Progenitor cell of endocrine pancreas (in vitro differentiated cells): ENCODE measurements at regions not wholly inside any gene's neighbourhood (a gene's known extent, or its start where the extent isn't known, plus 50 kb on each side); places are given as distances from the start of the nearest gene placed in this dataset.
A peak's percentile ranks its signal among the peaks of the same experiment; 100 is the strongest.

Experiments
- DNase-seq: peaks from one replicate; pipeline ENCODE4 v3.0.0; 2021; ENCODE audit warnings: low spot score; ENCODE audit not compliant: unreplicated experiment
- H3K27ac Mint-ChIP-seq: 2 replicates; pipeline ENCODE4 v1.8.0; 2021; ENCODE audit warnings: mild to moderate bottlenecking, moderate library complexity, mixed read lengths
- H3K27me3 Mint-ChIP-seq: 2 replicates; pipeline ENCODE4 v1.8.0; 2021; ENCODE audit warnings: mixed read lengths
- H3K36me3 Mint-ChIP-seq: 2 replicates; pipeline ENCODE4 v1.8.0; 2022; ENCODE audit warnings: mixed read lengths; ENCODE audit not compliant: insufficient read depth
- H3K4me1 Mint-ChIP-seq: 2 replicates; pipeline ENCODE4 v1.8.0; 2021; ENCODE audit warnings: low read depth, mixed read lengths
- H3K4me3 Mint-ChIP-seq: 2 replicates; pipeline ENCODE4 v1.8.0; 2021; ENCODE audit warnings: low read depth, mild to moderate bottlenecking, moderate library complexity, mixed read lengths
- H3K9me3 Mint-ChIP-seq: 2 replicates; pipeline ENCODE4 v1.8.0; 2021; ENCODE audit warnings: low read depth, mixed read lengths
- TF ChIP-seq, protein P1 (sequence below): fragments of 200-600 bp; sonication (generic); IDR thresholded peaks from one replicate; pipeline ENCODE4 v1.5.0; 2021; ENCODE audit warnings: antibody characterized with exemption, mild to moderate bottlenecking; ENCODE audit not compliant: unreplicated experiment

DNA sequence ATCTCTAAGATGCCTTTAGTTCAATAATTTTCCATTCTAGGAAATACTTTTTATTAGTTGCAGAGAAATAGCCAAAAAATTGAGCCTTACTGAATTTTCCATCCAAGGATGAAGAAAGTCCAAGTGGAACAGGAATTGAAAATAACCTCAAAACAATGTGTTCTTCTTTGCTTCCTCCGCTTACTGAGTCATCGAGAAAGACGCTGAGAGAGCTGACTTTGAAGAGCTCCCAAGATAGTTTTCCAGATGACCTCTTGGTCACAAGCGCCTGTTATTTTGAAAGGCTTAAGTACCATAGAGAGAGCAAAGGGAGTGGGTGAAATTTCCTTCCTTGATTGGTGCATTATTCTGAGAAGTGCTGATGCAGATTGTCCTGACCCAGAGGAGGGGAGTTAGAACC, 253.5 kb upstream of the ATP10B start:
- no peaks in the 10 kb centered on the region for H3K9me3 Mint-ChIP-seq
- DNase-seq, result no peak
- H3K4me3 Mint-ChIP-seq, result no peak overlapping the region
- TF ChIP-seq, protein P1, sequence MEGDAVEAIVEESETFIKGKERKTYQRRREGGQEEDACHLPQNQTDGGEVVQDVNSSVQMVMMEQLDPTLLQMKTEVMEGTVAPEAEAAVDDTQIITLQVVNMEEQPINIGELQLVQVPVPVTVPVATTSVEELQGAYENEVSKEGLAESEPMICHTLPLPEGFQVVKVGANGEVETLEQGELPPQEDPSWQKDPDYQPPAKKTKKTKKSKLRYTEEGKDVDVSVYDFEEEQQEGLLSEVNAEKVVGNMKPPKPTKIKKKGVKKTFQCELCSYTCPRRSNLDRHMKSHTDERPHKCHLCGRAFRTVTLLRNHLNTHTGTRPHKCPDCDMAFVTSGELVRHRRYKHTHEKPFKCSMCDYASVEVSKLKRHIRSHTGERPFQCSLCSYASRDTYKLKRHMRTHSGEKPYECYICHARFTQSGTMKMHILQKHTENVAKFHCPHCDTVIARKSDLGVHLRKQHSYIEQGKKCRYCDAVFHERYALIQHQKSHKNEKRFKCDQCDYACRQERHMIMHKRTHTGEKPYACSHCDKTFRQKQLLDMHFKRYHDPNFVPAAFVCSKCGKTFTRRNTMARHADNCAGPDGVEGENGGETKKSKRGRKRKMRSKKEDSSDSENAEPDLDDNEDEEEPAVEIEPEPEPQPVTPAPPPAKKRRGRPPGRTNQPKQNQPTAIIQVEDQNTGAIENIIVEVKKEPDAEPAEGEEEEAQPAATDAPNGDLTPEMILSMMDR, result no peak
- no peaks in the 10 kb centered on the region for H3K27me3 Mint-ChIP-seq
- H3K4me1 Mint-ChIP-seq, result peaks cover 9% of the 10 kb centered on the region
- H3K27ac Mint-ChIP-seq, result no peak overlapping the region
- no peaks in the 10 kb centered on the region for H3K36me3 Mint-ChIP-seq

DNA sequence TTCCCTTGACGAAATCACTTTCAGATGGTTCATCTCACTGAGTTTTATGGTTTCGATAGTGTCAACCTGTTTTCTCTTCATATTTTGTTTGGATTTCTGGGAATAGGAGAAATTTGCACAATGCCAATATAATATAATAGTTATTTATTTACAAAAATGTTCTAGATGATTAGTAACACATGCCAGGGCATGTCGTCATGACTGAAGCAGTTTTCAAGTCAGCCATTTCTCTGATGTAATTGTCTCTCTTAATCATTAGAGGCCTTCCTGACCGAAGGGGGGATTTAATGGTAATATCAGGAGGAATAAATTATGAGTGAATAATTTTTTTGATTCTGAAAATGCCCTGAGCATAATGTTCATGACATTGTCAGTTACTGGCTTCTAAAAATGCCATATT, 246.5 kb upstream of the ATP10B start:
- no peaks in the 10 kb centered on the region for H3K27me3 Mint-ChIP-seq
- no peak overlapping the region for H3K4me3 Mint-ChIP-seq
- TF ChIP-seq, protein P1, result no peak
- no peaks in the 10 kb centered on the region for H3K9me3 Mint-ChIP-seq
- no peaks in the 10 kb centered on the region for H3K36me3 Mint-ChIP-seq
- H3K27ac Mint-ChIP-seq, result no peak overlapping the region
- peaks cover 25% of the 10 kb centered on the region for H3K4me1 Mint-ChIP-seq
- no peak for DNase-seq

DNA sequence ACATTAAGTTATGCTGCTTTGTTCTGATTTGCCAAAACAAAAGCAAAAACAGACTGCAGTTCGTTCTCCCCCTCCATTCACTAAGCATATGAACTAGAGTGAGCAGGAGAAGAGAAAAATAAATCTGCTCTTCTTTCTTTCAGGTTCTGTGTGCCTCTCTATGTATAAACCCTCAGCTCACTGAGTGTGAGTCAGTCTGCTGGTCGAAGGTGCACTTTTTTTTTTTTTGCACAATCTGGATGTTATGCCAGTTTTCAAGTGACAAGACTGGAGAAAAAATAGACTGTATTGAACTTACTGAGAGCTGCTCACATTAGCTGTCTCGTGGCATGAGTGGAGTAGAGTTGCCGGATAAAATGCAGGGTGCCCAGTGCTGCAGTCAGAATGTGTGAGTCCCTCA, 244.6 kb upstream of the ATP10B start:
- Mint-ChIP-seq H3K4me3 (peak overlapping the region; percentile 9), H3K4me1 (peaks cover 28% of the 10 kb centered on the region), H3K36me3 (no peaks in the 10 kb centered on the region), H3K27me3 (no peaks in the 10 kb centered on the region), H3K27ac (peak overlapping the region; percentile 95), H3K9me3 (peaks cover 9% of the 10 kb centered on the region)
- TF ChIP-seq, protein P1, result no peak
- no peak for DNase-seq

DNA sequence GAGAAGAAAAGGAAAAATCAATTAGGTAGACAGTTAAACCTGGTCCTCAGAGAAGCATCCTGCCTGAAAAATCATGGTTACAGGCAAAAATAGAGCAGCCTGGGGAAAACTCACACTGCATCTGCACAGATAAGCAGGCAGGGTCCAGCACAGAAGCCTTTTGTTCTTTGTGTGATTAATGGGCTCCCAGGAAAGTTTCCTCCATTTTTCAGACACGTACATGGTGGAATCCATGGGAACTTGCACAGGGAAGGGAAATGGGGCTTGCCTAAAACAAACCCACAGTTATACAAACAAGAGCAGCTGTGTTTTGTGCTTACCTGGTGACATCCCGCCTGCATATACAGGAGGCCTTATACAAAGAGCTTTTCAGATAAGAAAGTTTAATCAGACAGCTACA, 243.9 kb upstream of the ATP10B start:
- DNase-seq, result no peak
- peaks cover 29% of the 10 kb centered on the region for H3K4me1 Mint-ChIP-seq
- no peaks in the 10 kb centered on the region for H3K27me3 Mint-ChIP-seq
- H3K36me3 Mint-ChIP-seq, result no peaks in the 10 kb centered on the region
- H3K27ac Mint-ChIP-seq, result peak overlapping the region; percentile 95
- peaks cover 9% of the 10 kb centered on the region for H3K9me3 Mint-ChIP-seq
- TF ChIP-seq, protein P1, result no peak
- no peak overlapping the region for H3K4me3 Mint-ChIP-seq

DNA sequence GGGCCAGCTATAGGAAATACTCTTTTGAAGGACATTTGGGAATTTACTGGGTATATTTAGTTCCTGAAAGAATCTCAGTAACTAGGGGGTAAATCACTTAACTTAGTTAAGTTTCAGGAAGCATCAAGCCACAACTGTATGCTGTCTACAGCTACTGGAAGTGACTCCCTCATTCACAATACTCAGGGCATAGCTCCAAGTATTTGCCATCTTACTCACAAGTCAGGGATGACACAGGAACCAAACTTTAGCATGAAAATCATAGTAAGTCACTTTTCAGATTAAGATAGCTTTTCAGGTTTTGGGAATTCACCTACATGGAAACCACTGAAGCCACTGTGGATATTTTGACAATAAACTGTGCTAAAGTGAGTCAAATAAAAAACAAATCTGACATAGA, 242.4 kb upstream of the ATP10B start:
- no peak overlapping the region for H3K4me3 Mint-ChIP-seq
- no peak overlapping the region for H3K27ac Mint-ChIP-seq
- no peaks in the 10 kb centered on the region for H3K27me3 Mint-ChIP-seq
- DNase-seq, result no peak
- no peaks in the 10 kb centered on the region for H3K36me3 Mint-ChIP-seq
- TF ChIP-seq, protein P1, result no peak
- H3K9me3 Mint-ChIP-seq, result peaks cover 9% of the 10 kb centered on the region
- peaks cover 34% of the 10 kb centered on the region for H3K4me1 Mint-ChIP-seq
